GM23248 (cell line): ENCODE measurements at regions not wholly inside any gene's neighbourhood (a gene's known extent, or its start where the extent isn't known, plus 50 kb on each side); places are given as distances from the start of the nearest gene placed in this dataset.

Experiments
- EZH2 ChIP-seq: fragments of 200-600 bp; sonication (generic); IDR thresholded peaks from 2 replicates; pipeline ENCODE4 v1.6.1; 2018; ENCODE audit warnings: antibody characterized with exemption, mild to moderate bottlenecking; ENCODE audit not compliant: insufficient read depth, poor library complexity, severe bottlenecking
- EZH2phosphoT487 ChIP-seq: fragments of 200-600 bp; sonication (generic); IDR thresholded peaks from 2 replicates; pipeline ENCODE4 v1.6.1; 2018; ENCODE audit warnings: antibody characterized with exemption, moderate library complexity, mild to moderate bottlenecking, low read depth; ENCODE audit not compliant: insufficient read depth

DNA sequence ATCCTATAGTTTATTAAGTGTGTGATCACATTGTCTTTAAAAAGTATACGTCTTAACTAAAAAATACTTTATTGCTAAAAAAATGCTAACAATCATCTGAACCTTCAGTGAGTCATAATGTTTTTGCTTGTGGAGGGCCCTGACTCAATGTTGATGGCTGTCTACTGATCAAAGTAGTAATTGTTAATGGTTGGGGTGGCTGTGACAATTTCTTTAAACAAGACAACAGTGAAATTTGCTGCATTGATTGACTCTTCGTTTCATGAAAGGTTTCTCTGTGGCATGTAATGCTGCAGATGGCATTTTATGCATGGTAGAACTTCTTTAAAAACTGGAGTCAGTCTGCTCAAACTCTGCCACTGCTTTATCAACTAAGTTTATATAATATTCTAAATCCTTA, 101.4 kb upstream of the IL15 start:
- no peak for TF ChIP-seq EZH2
- TF ChIP-seq EZH2phosphoT487 = no peak
